Natural killer cell (primary cell): ENCODE measurements at regions not wholly inside any gene's neighbourhood (a gene's known extent, or its start where the extent isn't known, plus 50 kb on each side); places are given as distances from the start of the nearest gene placed in this dataset.

ENCODE experiments used
- ATAC-seq, 3 donors: fragments of 150-1000 bp in 2 of 3; fragments of 200-7000 bp in 1 of 3; cut with Tn5 transposase; 1 replicate in 1 of 3; 2 replicates in 2 of 3; pipeline ENCODE4 v1.10.0; 2021; ENCODE audit warnings: mild to moderate bottlenecking in 2 of 3, moderate library complexity in 2 of 3
- DNase-seq, 2 donors: peaks; one replicate each; pipeline versions ENCODE4 v3.0.0 to v3.0.0-alpha.2; 2013 to 2021; ENCODE audit warnings: mixed read lengths in 1 of 2
- H3K27ac ChIP-seq: one replicate; pipeline ENCODE4 v1.5.1; 2013; ENCODE audit warnings: mild to moderate bottlenecking, low read length
- H3K27me3 ChIP-seq: one replicate; pipeline ENCODE4 v1.6.1; 2013; ENCODE audit warnings: low read length; ENCODE audit not compliant: control insufficient read depth, insufficient read depth
- H3K36me3 ChIP-seq: one replicate; pipeline ENCODE4 v1.6.1; 2013; ENCODE audit warnings: low read length; ENCODE audit not compliant: control insufficient read depth, insufficient read depth
- H3K4me1 ChIP-seq: one replicate; pipeline ENCODE4 v1.6.1; 2013; ENCODE audit warnings: low read length; ENCODE audit not compliant: control insufficient read depth, insufficient read depth
- H3K4me3 ChIP-seq: one replicate; pipeline ENCODE4 v1.5.1; 2013; ENCODE audit warnings: low read length
- H3K9me3 ChIP-seq: one replicate; pipeline ENCODE4 v1.6.1; 2013; ENCODE audit warnings: low read length; ENCODE audit not compliant: control insufficient read depth, insufficient read depth
- H3K27ac Mint-ChIP-seq, 2 donors: one replicate each; pipeline ENCODE4 v1.8.0; 2022; ENCODE audit warnings: mild to moderate bottlenecking in 2 of 2, mixed read lengths in 2 of 2, moderate library complexity in 1 of 2
- H3K27me3 Mint-ChIP-seq, 2 donors: one replicate each; pipeline ENCODE4 v1.8.0; 2022; ENCODE audit warnings: low read depth in 2 of 2, mixed read lengths in 2 of 2
- H3K36me3 Mint-ChIP-seq: one replicate; pipeline ENCODE4 v1.8.0; 2022; ENCODE audit warnings: mixed read lengths
- H3K4me1 Mint-ChIP-seq, 2 donors: one replicate each; pipeline ENCODE4 v1.8.0; 2022; ENCODE audit warnings: mixed read lengths in 2 of 2
- H3K4me3 Mint-ChIP-seq: one replicate; pipeline ENCODE4 v1.8.0; 2022; ENCODE audit warnings: mild to moderate bottlenecking, moderate library complexity, mixed read lengths
- H3K9me3 Mint-ChIP-seq, 2 donors: one replicate each; pipeline ENCODE4 v1.8.0; 2022; ENCODE audit warnings: mixed read lengths in 2 of 2
- CTCF ChIP-seq: fragments of 200-600 bp; IDR thresholded peaks from one replicate; pipeline ENCODE4 v1.8.0; 2022; ENCODE audit warnings: antibody characterized with exemption
- whole genome bisulfite sequencing: methylation state at CpG from one replicate; pipeline ENCODE4 v1.1.7; 2013; ENCODE audit warnings: missing lambda C conversion rate; ENCODE audit not compliant: insufficient coverage; 5-methylcytosine and 5-hydroxymethylcytosine counted together
- intact Hi-C: fragments of 100-400 bp; cut with micrococcal nuclease; formaldehyde crosslinking; loops from one replicate; pipeline ENCODE4 v1.14.2; 2022

GRCh38 chr11:109641549-109641948 is 219.6 kb downstream of the C11orf87 start:
- H3K9me3 Mint-ChIP-seq: peaks cover 6% of the 10 kb centered on the region in 2 donors
- Histone ChIP-seq H3K4me1 (no peaks in the 10 kb centered on the region), H3K9me3 (peaks cover under 1% of the 10 kb centered on the region), H3K27ac (no peak overlapping the region), H3K4me3 (no peak overlapping the region), H3K36me3 (no peaks in the 10 kb centered on the region), H3K27me3 (no peaks in the 10 kb centered on the region)
- H3K27me3 Mint-ChIP-seq: no peaks in the 10 kb centered on the region
- no peak for ATAC-seq
- intact Hi-C loops: no loop called here
- H3K27ac Mint-ChIP-seq: no peak overlapping the region
- WGBS: 28% methylated on average over 6 of the region's 9 CpGs
- no peaks in the 10 kb centered on the region for H3K4me1 Mint-ChIP-seq
- no peak overlapping the region for H3K4me3 Mint-ChIP-seq
- DNase-seq: no peak
- no peak for TF ChIP-seq CTCF
- H3K36me3 Mint-ChIP-seq: peaks cover 11% of the 10 kb centered on the region

GRCh38 chr11:109644152-109644551 is 222.2 kb downstream of the C11orf87 start:
- Mint-ChIP-seq H3K9me3 (peaks cover 1 to 2% of the 10 kb centered on the region in 2 donors), H3K27ac (no peak overlapping the region), H3K27me3 (no peaks in the 10 kb centered on the region), H3K36me3 (peaks cover 2% of the 10 kb centered on the region), H3K4me3 (no peak overlapping the region), H3K4me1 (no peaks in the 10 kb centered on the region)
- Histone ChIP-seq H3K36me3 (no peaks in the 10 kb centered on the region), H3K4me1 (no peaks in the 10 kb centered on the region), H3K27me3 (no peaks in the 10 kb centered on the region), H3K4me3 (no peak overlapping the region), H3K9me3 (no peaks in the 10 kb centered on the region), H3K27ac (no peak overlapping the region)
- no peak for TF ChIP-seq CTCF
- intact Hi-C loops: no loop called here
- ATAC-seq: no peak
- WGBS: 11% methylated on average over 1 of the region's 2 CpGs
- DNase-seq: no peak

GRCh38 chr11:109648804-109649203 is 226.8 kb downstream of the C11orf87 start:
- ATAC-seq (no peak), DNase-seq (no peak)
- Mint-ChIP-seq H3K9me3 (peaks cover 0 to 4% of the 10 kb centered on the region in 2 donors), H3K27ac (no peak overlapping the region), H3K36me3 (no peaks in the 10 kb centered on the region), H3K4me3 (no peak overlapping the region), H3K4me1 (no peaks in the 10 kb centered on the region), H3K27me3 (no peaks in the 10 kb centered on the region)
- TF ChIP-seq CTCF: no peak
- H3K36me3 ChIP-seq: no peaks in the 10 kb centered on the region
- intact Hi-C loops: no loop called here
- H3K27ac ChIP-seq: no peak overlapping the region
- no peaks in the 10 kb centered on the region for H3K4me1 ChIP-seq
- no peaks in the 10 kb centered on the region for H3K9me3 ChIP-seq
- H3K4me3 ChIP-seq: no peak overlapping the region
- no peaks in the 10 kb centered on the region for H3K27me3 ChIP-seq

GRCh38 chr11:109654091-109654490 is 232.1 kb downstream of the C11orf87 start:
- no peaks in the 10 kb centered on the region for H3K36me3 ChIP-seq
- H3K36me3 Mint-ChIP-seq: no peaks in the 10 kb centered on the region
- no peaks in the 10 kb centered on the region for H3K4me1 ChIP-seq
- H3K4me3 Mint-ChIP-seq: no peak overlapping the region
- H3K9me3 ChIP-seq: no peaks in the 10 kb centered on the region
- no peaks in the 10 kb centered on the region for H3K27me3 Mint-ChIP-seq
- no peak overlapping the region for H3K4me3 ChIP-seq
- no peak for TF ChIP-seq CTCF
- no peaks in the 10 kb centered on the region for H3K4me1 Mint-ChIP-seq
- ATAC-seq (no peak), DNase-seq (no peak)
- no peak overlapping the region for H3K27ac ChIP-seq
- H3K27me3 ChIP-seq: no peaks in the 10 kb centered on the region
- 67% methylated on average over 2 of the region's 2 CpGs for WGBS
- no peak overlapping the region for H3K27ac Mint-ChIP-seq
- intact Hi-C loops: no loop called here
- peaks cover 2 to 9% of the 10 kb centered on the region in 2 donors for H3K9me3 Mint-ChIP-seq
